OCI-LY1 (cell line): ENCODE measurements at regions not wholly inside any gene's neighbourhood (a gene's known extent, or its start where the extent isn't known, plus 50 kb on each side); places are given as distances from the start of the nearest gene placed in this dataset.

Experiments
- H2AFZ ChIP-seq: fragments of 200-600 bp; sonication (generic), shearing (Covaris generic); 2 replicates; pipeline ENCODE4 v1.6.0; 2014; ENCODE audit warnings: antibody characterized with exemption, mild to moderate bottlenecking, low read length
- H3F3A ChIP-seq: fragments of 200-600 bp; sonication (generic), shearing (Covaris generic); 2 replicates; pipeline ENCODE4 v1.6.0; 2014; ENCODE audit warnings: mild to moderate bottlenecking, antibody characterized with exemption, low read length, moderate library complexity; ENCODE audit not compliant: insufficient read depth
- H3K27ac ChIP-seq: fragments of 200-600 bp; sonication (generic); 2 replicates; pipeline ENCODE4 v1.5.1; 2014; ENCODE audit warnings: low read length, mixed run types, mild to moderate bottlenecking, low read depth; ENCODE audit not compliant: poor library complexity, severe bottlenecking
- H3K27me3 ChIP-seq: fragments of 200-600 bp; sonication (generic); 2 replicates; pipeline ENCODE4 v1.6.0; 2014; ENCODE audit warnings: antibody characterized with exemption, mild to moderate bottlenecking, low read length, moderate library complexity; ENCODE audit not compliant: insufficient read depth
- H3K36me3 ChIP-seq: fragments of 200-600 bp; sonication (generic); 2 replicates; pipeline ENCODE4 v1.6.1; 2014; ENCODE audit warnings: mild to moderate bottlenecking, antibody characterized with exemption, low read length, moderate library complexity, mixed read lengths; ENCODE audit not compliant: insufficient read depth
- H3K4me1 ChIP-seq: fragments of 200-600 bp; sonication (generic); 2 replicates; pipeline ENCODE4 v1.5.1; 2014; ENCODE audit warnings: mild to moderate bottlenecking, low read length, moderate library complexity; ENCODE audit not compliant: insufficient read depth, severe bottlenecking
- H3K4me2 ChIP-seq: fragments of 200-600 bp; sonication (generic), shearing (Covaris generic); 2 replicates; pipeline ENCODE4 v1.6.1; 2014; ENCODE audit warnings: low read length
- H3K4me3 ChIP-seq: fragments of 200-600 bp; sonication (generic); 2 replicates; pipeline ENCODE4 v1.5.1; 2014; ENCODE audit warnings: low read length, low read depth, mild to moderate bottlenecking, mixed read lengths; ENCODE audit not compliant: poor library complexity, severe bottlenecking
- H3K79me2 ChIP-seq: fragments of 200-600 bp; shearing (Covaris generic); 2 replicates; pipeline ENCODE4 v1.6.1; 2016; ENCODE audit warnings: mixed run types, low read length, mixed read lengths; ENCODE audit not compliant: insufficient read depth
- H3K9ac ChIP-seq: fragments of 200-600 bp; sonication (generic), shearing (Covaris generic); 2 replicates; pipeline ENCODE4 v1.6.1; 2014; ENCODE audit warnings: mild to moderate bottlenecking, low read length, mixed read lengths
- H3K9me2 ChIP-seq: fragments of 200-600 bp; sonication (generic), shearing (Covaris generic); 2 replicates; pipeline ENCODE4 v1.6.1; 2014; ENCODE audit warnings: low read depth, mild to moderate bottlenecking, low read length, mixed read lengths
- H3K9me3 ChIP-seq: fragments of 200-600 bp; shearing (Covaris generic); 2 replicates; pipeline ENCODE4 v1.6.1; 2014; ENCODE audit warnings: low read length, mixed read lengths
- H4K20me1 ChIP-seq: fragments of 200-600 bp; sonication (generic), shearing (Covaris generic); 2 replicates; pipeline ENCODE4 v1.6.0; 2016; ENCODE audit warnings: mild to moderate bottlenecking, low read length; ENCODE audit not compliant: insufficient read depth
- CTCF ChIP-seq: fragments of 200-600 bp; sonication (generic), shearing (Covaris generic); IDR thresholded peaks from 2 replicates; pipeline ENCODE4 v1.5.1; 2017; ENCODE audit warnings: mild to moderate bottlenecking, antibody characterized with exemption, low read length, moderate library complexity, mixed read lengths
- EZH2 ChIP-seq: fragments of 200-600 bp; sonication (generic), shearing (Covaris generic); IDR thresholded peaks from 2 replicates; pipeline ENCODE4 v1.8.0; 2017; ENCODE audit warnings: borderline replicate concordance, mixed run types, mild to moderate bottlenecking, antibody characterized with exemption, low read length, moderate library complexity, mixed read lengths

GRCh38 chr11:42363701-42364100, 904.2 kb upstream of the LRRC4C start:
- Histone ChIP-seq H3K27ac (no peak overlapping the region), H2AFZ (no peak overlapping the region), H3F3A (no peaks in the 10 kb centered on the region), H3K9me3 (no peaks in the 10 kb centered on the region), H3K4me2 (no peak overlapping the region), H3K27me3 (no peaks in the 10 kb centered on the region), H3K4me3 (no peak overlapping the region), H3K9ac (no peak overlapping the region), H4K20me1 (no peaks in the 10 kb centered on the region), H3K9me2 (no peaks in the 10 kb centered on the region), H3K79me2 (no peaks in the 10 kb centered on the region), H3K4me1 (no peaks in the 10 kb centered on the region), H3K36me3 (no peaks in the 10 kb centered on the region)
- TF ChIP-seq CTCF (no peak), EZH2 (no peak)

GRCh38 chr11:42390116-42390515, 921.7 kb upstream of the API5 start:
- H4K20me1 ChIP-seq, result no peaks in the 10 kb centered on the region
- H3K4me2 ChIP-seq, result no peak overlapping the region
- no peaks in the 10 kb centered on the region for H3K9me3 ChIP-seq

GRCh38 chr11:42397483-42397882, 914.3 kb upstream of the API5 start:
- no peaks in the 10 kb centered on the region for H3F3A ChIP-seq
- H3K9ac ChIP-seq, result no peak overlapping the region
- H3K4me2 ChIP-seq, result no peak overlapping the region
- no peak overlapping the region for H3K4me3 ChIP-seq
- no peak overlapping the region for H3K27ac ChIP-seq
- no peaks in the 10 kb centered on the region for H4K20me1 ChIP-seq
- no peaks in the 10 kb centered on the region for H3K79me2 ChIP-seq
- H3K27me3 ChIP-seq, result no peaks in the 10 kb centered on the region
- H2AFZ ChIP-seq, result no peak overlapping the region
- H3K9me2 ChIP-seq, result no peaks in the 10 kb centered on the region
- TF ChIP-seq EZH2 (no peak), CTCF (no peak)
- no peaks in the 10 kb centered on the region for H3K36me3 ChIP-seq
- H3K4me1 ChIP-seq, result no peaks in the 10 kb centered on the region
- no peaks in the 10 kb centered on the region for H3K9me3 ChIP-seq

More at GRCh38 chr11:42390116-42390515, 921.7 kb upstream of the API5 start:
- Histone ChIP-seq H3K4me1 (no peaks in the 10 kb centered on the region), H3K36me3 (no peaks in the 10 kb centered on the region), H3F3A (no peaks in the 10 kb centered on the region), H3K79me2 (no peaks in the 10 kb centered on the region), H3K27ac (no peak overlapping the region), H3K4me3 (no peak overlapping the region), H3K9ac (no peak overlapping the region), H3K9me2 (no peaks in the 10 kb centered on the region), H3K27me3 (no peaks in the 10 kb centered on the region), H2AFZ (no peak overlapping the region)
- TF ChIP-seq EZH2, result no peak
- no peak for TF ChIP-seq CTCF
